ENCODE measurements at regions not wholly inside any gene's neighbourhood (a gene's known extent, or its start where the extent isn't known, plus 50 kb on each side); places are given as distances from the start of the nearest gene placed in this dataset.

DNA sequence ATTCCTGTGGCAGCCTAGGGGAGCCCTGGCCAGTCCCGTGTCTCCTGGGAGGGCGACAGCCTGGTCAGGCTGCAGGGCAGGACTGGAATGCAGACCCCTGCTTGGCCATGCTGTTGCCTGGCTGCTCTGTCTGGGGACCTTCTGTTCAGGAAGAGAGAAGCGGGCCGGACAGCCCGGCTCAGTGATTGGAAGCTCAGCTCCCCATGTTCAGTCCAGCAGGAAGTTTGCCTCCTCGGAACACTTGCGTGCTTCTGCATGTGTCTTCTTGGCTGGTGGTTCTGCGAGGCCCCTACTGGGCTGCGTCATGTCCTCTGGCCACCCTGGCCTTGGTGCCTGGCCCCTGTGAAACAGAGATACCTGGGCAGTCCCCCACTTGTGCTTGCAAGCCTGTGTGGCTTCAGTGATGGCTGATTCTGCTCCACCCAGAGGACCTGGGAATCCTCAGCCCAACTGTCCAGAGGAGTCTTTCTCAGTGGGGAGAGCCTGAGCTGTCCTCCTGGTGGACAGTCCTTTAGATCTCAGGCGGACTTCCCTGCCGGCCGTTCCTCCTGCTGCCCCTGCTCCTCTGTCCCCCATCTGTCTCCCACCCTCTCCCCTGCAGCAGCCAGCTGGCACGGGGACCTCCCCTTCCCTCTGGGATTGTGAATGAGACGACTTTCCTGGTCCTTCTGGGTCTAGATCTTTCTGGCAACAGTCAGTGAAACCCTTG is 279.5 kb downstream of the SEC14L1 start:
- no peaks in the 10 kb centered on the region for H3K27me3 Mint-ChIP-seq
- no peaks in the 10 kb centered on the region for H3K9me3 Mint-ChIP-seq
- ATAC-seq = no peak
- no peak overlapping the region for H3K4me3 Mint-ChIP-seq
- no peaks in the 10 kb centered on the region for H3K36me3 Mint-ChIP-seq
- peak overlapping the region; percentile 87 for H3K27ac Mint-ChIP-seq
- peaks cover 29% of the 10 kb centered on the region for H3K4me1 Mint-ChIP-seq

DNA sequence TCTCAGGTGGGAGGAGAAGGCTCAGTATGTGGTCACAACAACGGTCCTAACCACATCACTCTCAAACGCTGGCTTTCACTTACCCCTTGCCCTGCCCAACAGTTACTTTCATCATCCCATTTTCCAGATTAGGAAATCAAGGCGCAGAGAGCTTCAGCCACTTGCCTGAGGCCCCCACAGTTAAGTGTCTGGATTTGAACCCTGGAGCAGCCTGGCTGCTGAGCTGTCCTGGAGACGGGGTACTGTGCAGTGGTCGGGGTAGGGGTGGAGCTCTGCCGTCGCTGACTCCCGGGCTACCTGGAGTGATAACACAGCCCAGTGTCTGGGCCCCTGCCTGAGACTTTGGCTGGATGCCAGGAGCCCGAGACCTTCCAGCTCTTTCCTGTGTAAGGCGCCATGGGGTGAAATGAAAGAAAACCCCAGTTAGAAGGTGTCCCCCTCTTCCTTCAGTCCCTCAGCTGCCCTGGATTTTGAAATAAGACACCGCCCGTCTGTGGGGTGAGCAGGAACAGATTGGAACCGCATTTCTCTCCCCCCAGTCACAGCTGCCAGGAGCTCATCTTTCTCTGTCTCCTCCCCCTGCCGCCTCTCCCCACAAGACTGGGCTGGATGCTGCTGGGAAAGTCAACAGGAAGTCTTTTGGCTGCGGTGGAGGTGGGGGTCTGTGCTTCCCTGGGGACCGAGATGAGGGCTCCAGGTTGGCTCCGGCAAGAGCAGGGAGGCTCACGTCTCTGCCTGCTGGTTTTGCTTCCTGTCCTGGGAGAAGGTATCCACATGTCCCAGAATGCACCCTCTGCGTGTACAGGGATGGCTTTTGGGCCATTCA is 280.2 kb downstream of the SEC14L1 start:
- peak overlapping the region; percentile 87 for H3K27ac Mint-ChIP-seq
- H3K4me1 Mint-ChIP-seq = peaks cover 29% of the 10 kb centered on the region
- peak; percentile 14 for ATAC-seq
- H3K36me3 Mint-ChIP-seq = no peaks in the 10 kb centered on the region
- H3K9me3 Mint-ChIP-seq = no peaks in the 10 kb centered on the region
- H3K27me3 Mint-ChIP-seq = no peaks in the 10 kb centered on the region
- peak overlapping the region; percentile 59 for H3K4me3 Mint-ChIP-seq

DNA sequence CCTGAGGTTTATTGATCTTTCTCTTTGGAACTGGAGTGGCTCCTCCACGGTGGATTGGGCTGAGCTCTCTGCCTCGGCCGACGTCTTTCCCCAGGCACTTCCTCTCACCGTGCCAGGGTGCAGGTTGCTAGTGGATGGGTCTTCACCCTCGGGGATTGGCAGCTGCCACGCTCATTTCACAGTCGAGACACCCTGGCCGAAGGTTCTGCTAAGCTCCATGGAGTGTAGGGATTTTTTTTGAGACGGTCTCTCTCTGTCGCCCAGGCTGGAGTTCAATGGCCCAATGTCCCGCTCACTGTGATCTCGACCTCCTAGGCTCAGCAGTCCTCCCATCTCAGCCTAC is 280.8 kb downstream of the SEC14L1 start:
- no peaks in the 10 kb centered on the region for H3K9me3 Mint-ChIP-seq
- no peak for ATAC-seq
- peak overlapping the region; percentile 87 for H3K27ac Mint-ChIP-seq
- no peaks in the 10 kb centered on the region for H3K36me3 Mint-ChIP-seq
- H3K27me3 Mint-ChIP-seq = no peaks in the 10 kb centered on the region
- peaks cover 33% of the 10 kb centered on the region for H3K4me1 Mint-ChIP-seq
- H3K4me3 Mint-ChIP-seq = peak overlapping the region; percentile 59

- peaks cover 37% of the 10 kb centered on the region for H3K4me1 Mint-ChIP-seq
- H3K27ac Mint-ChIP-seq = peak overlapping the region; percentile 87
Measured at GRCh38 chr17:77422104-77422747, 281.5 kb downstream of the SEC14L1 start.

GRCh38 chr17:77422748-77423113 is 282.0 kb downstream of the SEC14L1 start:
- H3K4me1 Mint-ChIP-seq = peaks cover 40% of the 10 kb centered on the region
- peak overlapping the region; percentile 44 for H3K27ac Mint-ChIP-seq
- H3K9me3 Mint-ChIP-seq = no peaks in the 10 kb centered on the region
- H3K4me3 Mint-ChIP-seq = no peak overlapping the region
- ATAC-seq = no peak
- no peaks in the 10 kb centered on the region for H3K27me3 Mint-ChIP-seq
- no peaks in the 10 kb centered on the region for H3K36me3 Mint-ChIP-seq

More at GRCh38 chr17:77422104-77422747, 281.5 kb downstream of the SEC14L1 start:
- no peak for ATAC-seq
- Mint-ChIP-seq H3K9me3 (no peaks in the 10 kb centered on the region), H3K27me3 (no peaks in the 10 kb centered on the region), H3K36me3 (no peaks in the 10 kb centered on the region), H3K4me3 (no peak overlapping the region)

DNA sequence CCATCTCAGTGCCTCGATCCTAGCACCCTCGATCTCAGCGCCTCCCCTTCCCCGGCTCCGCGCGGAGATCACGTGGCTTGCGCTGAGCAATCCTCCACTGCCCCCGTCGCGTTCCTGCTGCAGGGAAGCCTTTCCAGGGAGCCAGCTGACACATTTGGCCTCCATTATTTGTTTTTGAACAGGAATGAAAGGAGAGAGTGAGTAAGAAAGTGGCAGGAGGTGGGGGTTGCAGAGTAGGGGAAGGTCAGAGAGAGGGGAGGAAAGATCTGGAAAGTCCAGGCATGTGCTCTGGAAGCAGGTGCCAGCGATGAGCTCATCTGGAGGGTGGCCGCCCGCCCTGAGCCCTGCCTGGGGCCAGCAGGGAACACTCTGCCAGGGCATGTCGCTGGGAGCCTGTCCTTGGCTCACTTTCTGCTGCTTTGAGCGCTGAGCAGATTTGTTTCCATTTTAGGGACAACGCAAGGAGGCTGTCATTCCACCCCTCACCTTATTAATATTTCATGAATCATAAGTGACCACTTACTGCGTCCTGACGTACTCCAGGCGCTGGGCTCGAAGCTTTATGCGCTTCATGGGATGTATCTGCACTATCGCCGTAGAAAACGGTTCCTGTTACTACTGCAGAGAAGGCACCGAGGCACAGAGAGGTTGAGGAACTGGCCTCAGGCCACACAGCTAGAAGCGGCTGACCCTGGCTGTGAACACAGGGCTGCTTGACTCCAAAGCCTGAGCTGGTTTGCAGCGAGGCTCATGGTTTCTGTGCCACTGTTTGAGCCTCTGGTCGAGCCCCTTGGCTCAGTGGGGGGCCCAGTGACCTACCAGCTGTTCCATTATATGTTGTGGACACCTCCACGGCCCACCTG is 283.1 kb downstream of the SEC14L1 start:
- Mint-ChIP-seq H3K36me3 (no peaks in the 10 kb centered on the region), H3K27ac (peak overlapping the region; percentile 44), H3K9me3 (no peaks in the 10 kb centered on the region), H3K4me1 (peaks cover 51% of the 10 kb centered on the region), H3K4me3 (no peak overlapping the region), H3K27me3 (no peaks in the 10 kb centered on the region)
- no peak for ATAC-seq

DNA sequence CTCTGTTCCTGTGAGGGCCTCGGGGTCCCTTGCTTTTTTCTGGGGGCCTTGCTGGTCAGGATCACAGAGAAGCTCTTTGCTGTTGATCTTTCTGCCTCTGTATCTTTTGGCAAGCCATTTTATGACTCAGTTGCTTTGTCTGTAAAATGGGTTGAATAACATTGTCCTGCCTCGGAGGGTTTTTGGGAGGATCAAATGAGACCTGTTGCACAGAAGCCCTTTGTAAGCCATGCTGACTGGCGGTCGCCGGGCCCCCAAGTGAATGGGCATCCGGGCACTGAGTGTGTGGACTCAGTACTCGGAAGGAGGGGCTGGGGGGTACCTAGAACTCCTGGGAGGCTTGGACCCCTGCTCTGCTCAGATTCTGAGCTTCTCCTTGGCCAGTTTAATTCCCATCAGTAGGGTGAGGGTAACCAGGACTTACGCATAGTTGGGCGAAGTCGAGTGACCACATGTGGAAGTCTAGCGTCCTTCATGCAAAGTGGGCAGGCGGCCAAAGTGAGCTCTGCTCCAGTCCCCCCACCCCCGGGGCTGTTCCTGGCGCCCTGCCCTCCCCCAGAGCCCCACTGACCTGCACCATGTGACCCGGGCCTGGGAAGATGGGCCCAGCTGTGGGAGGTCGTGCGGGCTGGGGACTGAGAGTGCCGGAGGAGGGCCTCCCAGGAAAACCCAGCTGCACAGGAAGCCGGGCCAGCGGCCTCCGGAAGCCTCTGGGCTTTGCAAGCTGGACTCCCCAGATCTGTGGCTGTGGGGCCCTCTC is 284.0 kb downstream of the SEC14L1 start:
- Mint-ChIP-seq H3K4me3 (no peak overlapping the region), H3K4me1 (peaks cover 57% of the 10 kb centered on the region), H3K27me3 (no peaks in the 10 kb centered on the region), H3K9me3 (no peaks in the 10 kb centered on the region), H3K36me3 (no peaks in the 10 kb centered on the region), H3K27ac (no peak overlapping the region)
- ATAC-seq = no peak

DNA sequence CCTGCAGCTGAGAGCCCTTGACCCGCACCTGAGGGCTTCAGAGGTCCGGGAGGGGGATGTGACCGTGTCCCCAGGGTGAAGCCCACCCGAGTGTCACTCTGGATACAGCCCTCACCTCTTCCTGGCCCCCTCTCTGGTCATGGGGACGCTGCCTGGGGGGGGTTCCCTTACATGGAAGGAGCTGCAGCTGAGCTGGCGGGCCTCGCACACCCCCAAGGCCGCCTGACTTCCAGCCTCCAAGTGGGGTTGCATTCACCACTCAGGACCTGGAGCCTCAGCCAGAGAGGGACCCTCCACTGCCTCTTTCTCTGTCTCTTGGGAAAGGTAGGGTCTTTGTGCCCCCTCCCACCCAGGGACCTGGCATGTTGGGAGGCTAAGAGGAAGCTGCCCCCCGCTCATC is 284.6 kb downstream of the SEC14L1 start:
- no peaks in the 10 kb centered on the region for H3K9me3 Mint-ChIP-seq
- H3K27me3 Mint-ChIP-seq = no peaks in the 10 kb centered on the region
- peak overlapping the region; percentile 81 for H3K27ac Mint-ChIP-seq
- no peaks in the 10 kb centered on the region for H3K36me3 Mint-ChIP-seq
- H3K4me3 Mint-ChIP-seq = no peak overlapping the region
- peaks cover 57% of the 10 kb centered on the region for H3K4me1 Mint-ChIP-seq
- no peak for ATAC-seq

DNA sequence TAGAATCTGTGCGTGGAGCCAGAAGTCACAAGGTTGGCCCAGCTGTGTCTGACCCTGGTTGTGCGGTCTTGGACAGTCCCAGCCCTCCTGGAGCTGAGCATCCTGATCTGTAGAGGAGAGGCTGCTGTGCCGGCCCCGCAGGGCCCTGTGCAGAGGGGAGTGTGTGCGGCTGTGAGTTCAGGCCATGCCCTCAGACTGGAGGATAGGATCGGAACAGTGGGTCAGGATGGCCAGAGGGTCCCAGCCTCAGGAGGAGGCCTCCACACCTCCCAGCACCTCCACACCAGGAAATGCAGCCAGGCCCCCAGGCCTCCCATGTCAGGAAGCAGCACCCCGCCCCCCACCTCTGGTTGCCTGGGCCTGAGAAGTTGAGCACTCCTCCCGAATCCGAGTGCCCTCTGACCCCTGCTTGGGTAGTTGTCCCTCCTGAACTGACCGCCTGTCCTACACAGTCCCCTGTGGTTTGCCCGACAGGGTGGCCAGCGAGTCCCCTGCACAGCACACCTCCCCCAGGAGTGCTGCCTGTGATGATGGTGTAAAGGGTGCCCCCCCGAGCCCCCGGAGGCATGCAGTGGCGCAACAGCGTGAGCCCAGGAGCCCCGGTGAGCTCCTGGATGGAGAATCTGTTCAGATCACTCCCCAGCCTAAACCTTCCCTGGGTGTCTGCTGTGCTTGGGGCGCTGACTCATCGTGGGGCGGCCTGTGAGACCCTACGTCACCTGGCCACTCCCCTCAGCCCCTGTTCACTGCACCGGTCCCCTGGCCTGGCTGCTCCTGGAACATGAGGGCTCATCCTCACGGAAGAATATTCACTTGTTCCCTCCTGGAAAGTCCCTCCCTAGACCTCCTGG is 285.2 kb downstream of the SEC14L1 start:
- Mint-ChIP-seq H3K27ac (peak overlapping the region; percentile 81), H3K4me1 (peaks cover 57% of the 10 kb centered on the region), H3K4me3 (no peak overlapping the region), H3K36me3 (no peaks in the 10 kb centered on the region), H3K27me3 (no peaks in the 10 kb centered on the region), H3K9me3 (no peaks in the 10 kb centered on the region)
- no peak for ATAC-seq

DNA sequence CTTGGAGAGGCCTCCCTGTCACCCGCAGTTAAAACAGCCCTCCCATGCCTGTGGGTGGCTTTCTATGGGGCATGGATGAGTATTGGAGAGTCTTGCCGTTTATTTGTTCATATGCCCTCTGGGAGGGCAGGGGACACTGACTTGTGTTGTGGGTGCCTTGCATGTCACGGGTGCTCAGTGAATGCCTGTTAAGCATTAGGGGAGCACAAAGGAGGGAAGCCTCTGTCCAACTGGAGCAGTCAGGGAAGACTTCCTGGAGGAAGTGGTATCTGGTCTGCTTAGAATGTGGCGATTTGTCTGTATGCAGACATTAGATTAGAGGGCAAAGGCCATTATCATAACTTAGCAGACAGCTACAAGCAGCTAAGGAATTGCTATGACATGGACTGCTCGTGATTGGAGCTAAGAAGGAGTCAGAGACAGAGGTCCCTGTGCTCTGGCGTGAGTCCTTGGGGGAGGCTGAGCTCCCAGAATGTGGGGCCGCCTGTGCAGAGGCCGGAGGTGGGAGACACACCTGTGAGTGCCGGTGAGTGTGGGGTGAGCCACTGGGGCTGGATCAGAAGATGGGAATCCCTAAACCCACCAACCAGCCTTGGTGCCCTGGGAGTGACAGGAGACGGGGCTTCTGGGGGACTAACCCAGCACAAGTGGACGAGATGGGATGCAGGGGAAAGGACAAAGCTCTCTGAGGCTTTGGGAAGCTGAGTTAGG is 286.1 kb downstream of the SEC14L1 start:
- no peak overlapping the region for H3K4me3 Mint-ChIP-seq
- peak overlapping the region; percentile 81 for H3K27ac Mint-ChIP-seq
- ATAC-seq = no peak
- H3K4me1 Mint-ChIP-seq = peaks cover 50% of the 10 kb centered on the region
- no peaks in the 10 kb centered on the region for H3K9me3 Mint-ChIP-seq
- H3K36me3 Mint-ChIP-seq = no peaks in the 10 kb centered on the region
- no peaks in the 10 kb centered on the region for H3K27me3 Mint-ChIP-seq

GRCh38 chr17:77427391-77427991 is 286.7 kb downstream of the SEC14L1 start:
- Mint-ChIP-seq H3K4me1 (peaks cover 50% of the 10 kb centered on the region), H3K27ac (peak overlapping the region; percentile 81), H3K9me3 (no peaks in the 10 kb centered on the region), H3K36me3 (no peaks in the 10 kb centered on the region), H3K4me3 (no peak overlapping the region), H3K27me3 (no peaks in the 10 kb centered on the region)
- ATAC-seq = no peak

DNA sequence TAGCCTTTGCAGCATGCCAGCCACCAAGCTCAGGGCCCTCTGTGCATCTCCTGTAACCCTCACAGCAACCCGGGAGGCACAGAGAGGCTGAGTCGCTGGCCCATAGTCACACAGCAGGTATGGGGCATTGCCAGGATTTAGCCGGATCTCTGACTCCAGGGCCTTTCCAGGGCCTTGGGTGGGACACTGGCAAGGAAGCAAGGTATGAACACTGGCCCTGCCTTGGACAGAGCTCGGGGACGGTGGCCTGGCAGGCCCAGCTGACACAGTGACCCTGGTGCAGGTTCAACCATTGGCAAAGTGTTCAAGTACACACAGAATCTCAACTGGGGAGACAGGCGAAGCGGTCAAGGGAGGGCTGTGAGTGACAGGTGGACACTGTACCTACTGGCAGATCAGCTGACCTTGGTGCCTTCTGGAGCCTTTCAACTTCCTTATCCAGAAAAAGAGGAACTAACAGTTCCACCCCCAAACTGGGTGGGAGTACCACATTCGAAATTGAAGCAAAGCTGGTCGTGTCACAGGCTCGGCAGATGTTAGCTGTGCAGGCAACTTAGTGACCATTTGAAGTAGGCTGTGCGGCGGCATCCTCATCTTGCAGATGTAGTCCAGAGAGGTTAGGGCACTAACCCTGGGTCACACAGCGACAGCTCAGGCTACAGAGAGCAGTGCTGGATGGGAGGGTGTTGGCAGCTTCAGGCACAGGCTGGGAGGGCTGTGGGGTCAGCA is 287.4 kb downstream of the SEC14L1 start:
- peaks cover 50% of the 10 kb centered on the region for H3K4me1 Mint-ChIP-seq
- H3K36me3 Mint-ChIP-seq = no peaks in the 10 kb centered on the region
- H3K9me3 Mint-ChIP-seq = no peaks in the 10 kb centered on the region
- peak; percentile 74 for ATAC-seq
- peak overlapping the region; percentile 81 for H3K27ac Mint-ChIP-seq
- H3K27me3 Mint-ChIP-seq = no peaks in the 10 kb centered on the region
- peak overlapping the region; percentile 55 for H3K4me3 Mint-ChIP-seq
